DOHH2 (cell line): ENCODE measurements at regions not wholly inside any gene's neighbourhood (a gene's known extent, or its start where the extent isn't known, plus 50 kb on each side); places are given as distances from the start of the nearest gene placed in this dataset.

Experiments
- H3F3A ChIP-seq: fragments of 200-600 bp; sonication (generic), shearing (Covaris generic); 2 replicates; pipeline ENCODE4 v1.6.0; 2016; ENCODE audit warnings: antibody characterized with exemption, mild to moderate bottlenecking; ENCODE audit not compliant: control insufficient read depth, insufficient read depth
- H3K27ac ChIP-seq: fragments of 200-600 bp; sonication (generic); 2 replicates; pipeline ENCODE4 v1.5.1; 2014; ENCODE audit warnings: low read depth, mild to moderate bottlenecking, low read length, moderate library complexity
- H3K27me3 ChIP-seq: fragments of 200-600 bp; sonication (generic); 2 replicates; pipeline ENCODE4 v1.6.1; 2014; ENCODE audit warnings: mild to moderate bottlenecking, low read length, mixed read lengths; ENCODE audit not compliant: control insufficient read depth
- H3K36me3 ChIP-seq: fragments of 200-600 bp; sonication (generic); 2 replicates; pipeline ENCODE4 v1.6.1; 2014; ENCODE audit warnings: mild to moderate bottlenecking, low read length, moderate library complexity, mixed read lengths; ENCODE audit not compliant: control insufficient read depth
- H3K4me1 ChIP-seq: fragments of 200-600 bp; sonication (generic); 2 replicates; pipeline ENCODE4 v1.6.1; 2014; ENCODE audit warnings: mild to moderate bottlenecking, low read length, mixed read lengths; ENCODE audit not compliant: control insufficient read depth
- H3K4me2 ChIP-seq: fragments of 200-600 bp; sonication (generic); 2 replicates; pipeline ENCODE4 v1.6.0; 2014; ENCODE audit warnings: mild to moderate bottlenecking, low read length, moderate library complexity
- H3K4me3 ChIP-seq: fragments of 200-600 bp; sonication (generic); 2 replicates; pipeline ENCODE4 v1.5.1; 2014; ENCODE audit warnings: mild to moderate bottlenecking, low read length, mixed read lengths
- H3K79me2 ChIP-seq: fragments of 200-600 bp; sonication (generic); 2 replicates; pipeline ENCODE4 v1.6.1; 2014; ENCODE audit warnings: mild to moderate bottlenecking, low read length, mixed read lengths; ENCODE audit not compliant: control insufficient read depth
- H3K9me2 ChIP-seq: fragments of 200-600 bp; sonication (generic); replicated peaks from 2 replicates; pipeline ENCODE4 v1.6.1; 2014; ENCODE audit warnings: mild to moderate bottlenecking, low read length, mixed read lengths; ENCODE audit not compliant: control insufficient read depth
- H3K9me3 ChIP-seq: fragments of 200-600 bp; sonication (generic); 2 replicates; pipeline ENCODE4 v1.6.1; 2014; ENCODE audit warnings: antibody characterized with exemption, low read length, mixed read lengths; ENCODE audit not compliant: control insufficient read depth, insufficient read depth
- H4K20me1 ChIP-seq: fragments of 200-600 bp; sonication (generic); 2 replicates; pipeline ENCODE4 v1.6.0; 2014; ENCODE audit warnings: low read depth, mild to moderate bottlenecking, antibody characterized with exemption, low read length, moderate library complexity; ENCODE audit not compliant: control insufficient read depth, insufficient read depth
- CTCF ChIP-seq: fragments of 200-600 bp; sonication (generic); IDR thresholded peaks from one replicate; pipeline ENCODE4 v1.5.1; 2014; ENCODE audit warnings: antibody characterized with exemption, mild to moderate bottlenecking, low read depth, low read length; ENCODE audit not compliant: poor library complexity, severe bottlenecking
- EZH2phosphoT487 ChIP-seq: fragments of 200-600 bp; sonication (generic); IDR thresholded peaks from 2 replicates; pipeline ENCODE4 v1.6.1; 2017; ENCODE audit warnings: borderline replicate concordance, mild to moderate bottlenecking, antibody characterized with exemption, low read length, moderate library complexity, mixed read lengths

GRCh38 chr3:105246536-105246935, 120.2 kb upstream of the ALCAM start:
- H3K9me2 ChIP-seq: no peaks in the 10 kb centered on the region
- H3K36me3 ChIP-seq: no peaks in the 10 kb centered on the region
- TF ChIP-seq EZH2phosphoT487 (no peak), CTCF (no peak)
- no peaks in the 10 kb centered on the region for H3F3A ChIP-seq
- H3K27ac ChIP-seq: no peak overlapping the region
- H3K4me2 ChIP-seq: no peak overlapping the region
- no peaks in the 10 kb centered on the region for H4K20me1 ChIP-seq
- H3K4me3 ChIP-seq: no peak overlapping the region
- H3K27me3 ChIP-seq: no peaks in the 10 kb centered on the region
- H3K9me3 ChIP-seq: no peaks in the 10 kb centered on the region
- no peaks in the 10 kb centered on the region for H3K79me2 ChIP-seq
- no peaks in the 10 kb centered on the region for H3K4me1 ChIP-seq

- H3K9me3 ChIP-seq: no peaks in the 10 kb centered on the region
- H3K27me3 ChIP-seq: no peaks in the 10 kb centered on the region
- no peaks in the 10 kb centered on the region for H4K20me1 ChIP-seq
- H3F3A ChIP-seq: no peaks in the 10 kb centered on the region
- no peak overlapping the region for H3K4me2 ChIP-seq
- TF ChIP-seq EZH2phosphoT487 (no peak), CTCF (no peak)
- H3K4me1 ChIP-seq: no peaks in the 10 kb centered on the region
- no peaks in the 10 kb centered on the region for H3K9me2 ChIP-seq
- H3K79me2 ChIP-seq: no peaks in the 10 kb centered on the region
- H3K27ac ChIP-seq: no peak overlapping the region
- no peaks in the 10 kb centered on the region for H3K36me3 ChIP-seq
- H3K4me3 ChIP-seq: no peak overlapping the region
These were observed 113.5 kb upstream of the ALCAM start for GRCh38 chr3:105253225-105253624.

- H3K4me3 ChIP-seq: no peak overlapping the region
- H3K4me2 ChIP-seq: no peak overlapping the region
- H4K20me1 ChIP-seq: no peaks in the 10 kb centered on the region
- H3K9me3 ChIP-seq: no peaks in the 10 kb centered on the region
- H3K9me2 ChIP-seq: no peaks in the 10 kb centered on the region
- no peaks in the 10 kb centered on the region for H3K36me3 ChIP-seq
- no peaks in the 10 kb centered on the region for H3F3A ChIP-seq
- no peaks in the 10 kb centered on the region for H3K4me1 ChIP-seq
- no peaks in the 10 kb centered on the region for H3K27me3 ChIP-seq
- no peak overlapping the region for H3K27ac ChIP-seq
- no peaks in the 10 kb centered on the region for H3K79me2 ChIP-seq
- no peak for TF ChIP-seq EZH2phosphoT487
- no peak for TF ChIP-seq CTCF
These were observed 112.6 kb upstream of the ALCAM start for GRCh38 chr3:105254154-105254553.

GRCh38 chr3:105255350-105255749, 111.4 kb upstream of the ALCAM start:
- Histone ChIP-seq H3K79me2 (no peaks in the 10 kb centered on the region), H3K27me3 (no peaks in the 10 kb centered on the region), H3K4me3 (no peak overlapping the region), H4K20me1 (no peaks in the 10 kb centered on the region), H3K4me1 (no peaks in the 10 kb centered on the region), H3K9me2 (no peaks in the 10 kb centered on the region), H3K4me2 (no peak overlapping the region), H3F3A (no peaks in the 10 kb centered on the region), H3K9me3 (no peaks in the 10 kb centered on the region), H3K27ac (no peak overlapping the region), H3K36me3 (no peaks in the 10 kb centered on the region)
- TF ChIP-seq CTCF: no peak
- TF ChIP-seq EZH2phosphoT487: no peak
